HG03280 (cell line): ENCODE measurements at regions not wholly inside any gene's neighbourhood (a gene's known extent, or its start where the extent isn't known, plus 50 kb on each side); places are given as distances from the start of the nearest gene placed in this dataset.

Source experiments
- ATAC-seq: cut with Tn5 transposase; IDR thresholded peaks from one replicate; pipeline ENCODE4 v1.9.1; 2021; ENCODE audit warnings: mild to moderate bottlenecking, moderate library complexity; ENCODE audit not compliant: unreplicated experiment

GRCh38 chr18:67710639-67711038, 194.1 kb upstream of the DSEL start:
- ATAC-seq, result no peak

GRCh38 chr18:67705748-67706147, 189.2 kb upstream of the DSEL start:
- ATAC-seq, result no peak

- ATAC-seq, result no peak
Observed at GRCh38 chr18:67695684-67696083, 179.2 kb upstream of the DSEL start.

GRCh38 chr18:67694787-67695186, 178.3 kb upstream of the DSEL start:
- no peak for ATAC-seq

GRCh38 chr18:67692811-67693210, 176.3 kb upstream of the DSEL start:
- ATAC-seq, result no peak

- no peak for ATAC-seq
Observed at GRCh38 chr18:67682516-67682915, 166.0 kb upstream of the DSEL start.

- no peak for ATAC-seq
Observed at GRCh38 chr18:67677489-67677888, 161.0 kb upstream of the DSEL start.

GRCh38 chr18:67672716-67673115, 156.2 kb upstream of the DSEL start:
- no peak for ATAC-seq

- ATAC-seq, result no peak
Observed at GRCh38 chr18:67672155-67672554, 155.6 kb upstream of the DSEL start.

- no peak for ATAC-seq
Observed at GRCh38 chr18:67670024-67670543, 153.6 kb upstream of the DSEL start.

GRCh38 chr18:67665266-67665665, 148.7 kb upstream of the DSEL start:
- no peak for ATAC-seq

- ATAC-seq, result no peak
Observed at GRCh38 chr18:67662996-67663395, 146.5 kb upstream of the DSEL start.

- no peak for ATAC-seq
Observed at GRCh38 chr18:67661555-67661954, 145.0 kb upstream of the DSEL start.

GRCh38 chr18:67654101-67654500, 137.6 kb upstream of the DSEL start:
- ATAC-seq, result no peak

- no peak for ATAC-seq
Observed at GRCh38 chr18:67652288-67652687, 135.8 kb upstream of the DSEL start.

GRCh38 chr18:67651438-67651837, 134.9 kb upstream of the DSEL start:
- ATAC-seq, result no peak

GRCh38 chr18:67650686-67651385, 134.3 kb upstream of the DSEL start:
- ATAC-seq, result no peak

- no peak for ATAC-seq
Observed at GRCh38 chr18:67646890-67647289, 130.4 kb upstream of the DSEL start.

- ATAC-seq, result no peak
Observed at GRCh38 chr18:67644226-67644625, 127.7 kb upstream of the DSEL start.

GRCh38 chr18:67639872-67640271, 123.4 kb upstream of the DSEL start:
- no peak for ATAC-seq

GRCh38 chr18:67636597-67637385, 120.3 kb upstream of the DSEL start:
- no peak for ATAC-seq

GRCh38 chr18:67634631-67635338, 118.3 kb upstream of the DSEL start:
- ATAC-seq, result no peak
